Vagina (tissue), 2 donors: ENCODE measurements at regions not wholly inside any gene's neighbourhood (a gene's known extent, or its start where the extent isn't known, plus 50 kb on each side); places are given as distances from the start of the nearest gene placed in this dataset.

Experiments used
- POLR2A ChIP-seq, 2 donors: fragments of 450-650 bp; IDR thresholded peaks; one replicate each; pipeline ENCODE4 v1.6.1; 2017; ENCODE audit warnings: antibody characterized with exemption in 2 of 2, mild to moderate bottlenecking in 2 of 2, moderate library complexity in 2 of 2
- TF ChIP-seq, protein P1 (sequence below), 3 experiments: fragments of 450-650 bp in 2 of 3; fragments of 200-600 bp in 1 of 3; sonication (generic) in 1 of 3; IDR thresholded peaks; one replicate each; pipeline ENCODE4 v1.5.1; 2017 to 2019; ENCODE audit warnings: antibody characterized with exemption in 3 of 3, mild to moderate bottlenecking in 2 of 3, moderate library complexity in 2 of 3

DNA sequence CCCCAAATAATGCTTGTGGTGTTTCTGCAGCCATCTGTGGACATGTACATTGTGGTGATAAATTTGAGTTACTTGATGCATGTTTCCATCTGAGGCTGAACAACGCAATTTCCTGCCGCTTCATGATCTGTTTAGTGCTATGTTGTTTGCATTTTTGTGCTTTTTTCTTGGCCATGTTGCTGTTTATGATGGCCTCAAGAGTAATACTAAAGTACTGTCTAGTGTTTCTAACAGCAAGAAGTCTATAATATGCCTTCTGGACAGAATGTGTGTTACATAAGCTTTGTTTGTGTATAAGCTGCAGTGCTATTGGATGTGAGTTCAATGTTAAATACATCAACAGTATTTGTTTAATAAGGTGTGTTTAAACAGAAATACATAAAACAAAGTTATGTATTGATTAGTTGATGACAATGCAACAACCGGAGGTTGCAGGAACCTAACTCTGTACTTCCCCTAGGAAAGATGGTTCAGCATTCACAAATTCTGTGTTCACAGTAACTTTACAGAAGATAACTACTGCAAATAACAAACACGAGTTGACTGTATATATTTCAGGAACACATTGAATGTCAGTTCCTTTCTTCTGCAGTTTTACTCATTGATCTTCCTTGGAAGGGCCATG lies 114.8 kb upstream of the USP24 start:
- TF ChIP-seq, protein P1, sequence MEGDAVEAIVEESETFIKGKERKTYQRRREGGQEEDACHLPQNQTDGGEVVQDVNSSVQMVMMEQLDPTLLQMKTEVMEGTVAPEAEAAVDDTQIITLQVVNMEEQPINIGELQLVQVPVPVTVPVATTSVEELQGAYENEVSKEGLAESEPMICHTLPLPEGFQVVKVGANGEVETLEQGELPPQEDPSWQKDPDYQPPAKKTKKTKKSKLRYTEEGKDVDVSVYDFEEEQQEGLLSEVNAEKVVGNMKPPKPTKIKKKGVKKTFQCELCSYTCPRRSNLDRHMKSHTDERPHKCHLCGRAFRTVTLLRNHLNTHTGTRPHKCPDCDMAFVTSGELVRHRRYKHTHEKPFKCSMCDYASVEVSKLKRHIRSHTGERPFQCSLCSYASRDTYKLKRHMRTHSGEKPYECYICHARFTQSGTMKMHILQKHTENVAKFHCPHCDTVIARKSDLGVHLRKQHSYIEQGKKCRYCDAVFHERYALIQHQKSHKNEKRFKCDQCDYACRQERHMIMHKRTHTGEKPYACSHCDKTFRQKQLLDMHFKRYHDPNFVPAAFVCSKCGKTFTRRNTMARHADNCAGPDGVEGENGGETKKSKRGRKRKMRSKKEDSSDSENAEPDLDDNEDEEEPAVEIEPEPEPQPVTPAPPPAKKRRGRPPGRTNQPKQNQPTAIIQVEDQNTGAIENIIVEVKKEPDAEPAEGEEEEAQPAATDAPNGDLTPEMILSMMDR (IDR thresholded peaks at IDR 0.05) = no peak
- no peak for TF ChIP-seq POLR2A (IDR thresholded peaks at IDR 0.05)
